Activated naive CD4-positive, alpha-beta T cell treated with anti-CD3 and anti-CD28 coated beads, Interleukin-2, amount 50 U/mL, for 72 hours (primary cell): ENCODE measurements at regions not wholly inside any gene's neighbourhood (a gene's known extent, or its start where the extent isn't known, plus 50 kb on each side); places are given as distances from the start of the nearest gene placed in this dataset.

Experiments used
- ATAC-seq, 2 donors: fragments of 150-1000 bp; cut with Tn5 transposase; 2 replicates each; pipeline ENCODE4 v1.10.0; 2021; ENCODE audit warnings: mild to moderate bottlenecking in 2 of 2, moderate library complexity in 2 of 2
- DNase-seq, 2 donors: peaks; one replicate each; pipeline ENCODE4 v3.0.0; 2021 to 2022; ENCODE audit warnings: low spot score in 2 of 2
- H3K27ac Mint-ChIP-seq, 2 donors: one replicate each; pipeline ENCODE4 v1.8.0; 2022; ENCODE audit warnings: mild to moderate bottlenecking in 2 of 2, mixed read lengths in 2 of 2
- H3K36me3 Mint-ChIP-seq, 2 donors: one replicate each; pipeline ENCODE4 v1.8.0; 2022; ENCODE audit warnings: mixed read lengths in 2 of 2
- H3K9me3 Mint-ChIP-seq, 2 donors: one replicate each; pipeline ENCODE4 v1.8.0; 2022; ENCODE audit warnings: mixed read lengths in 2 of 2

- H3K9me3 Mint-ChIP-seq: peaks cover 0 to 3% of the 10 kb centered on the region in 2 donors
- DNase-seq (no peak), ATAC-seq (no peak)
- H3K36me3 Mint-ChIP-seq: no peaks in the 10 kb centered on the region
- no peak overlapping the region for H3K27ac Mint-ChIP-seq
These were observed 56.6 kb upstream of the KCNG1 start for GRCh38 chr20:51079488-51079887.

DNA sequence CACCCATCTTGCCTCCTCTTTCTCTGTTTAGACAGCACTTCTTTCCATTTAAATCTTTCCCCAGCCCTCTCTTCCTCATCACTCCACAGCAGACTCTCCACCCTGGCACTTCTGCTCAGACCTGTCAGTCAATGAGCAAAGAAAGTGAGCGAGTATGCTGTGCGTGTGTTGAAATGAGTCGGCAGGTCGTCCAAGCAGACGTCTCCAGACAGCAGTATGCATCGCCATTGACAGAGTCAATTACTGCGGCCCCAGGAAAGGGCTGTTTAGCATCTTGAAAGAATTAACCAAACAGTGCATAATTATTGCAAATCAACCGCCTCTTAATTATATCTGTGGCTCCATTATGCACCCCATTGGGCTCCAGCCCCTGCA lies 54.8 kb upstream of the KCNG1 start:
- Mint-ChIP-seq H3K9me3 (peaks cover 3 to 6% of the 10 kb centered on the region in 2 donors), H3K36me3 (no peaks in the 10 kb centered on the region), H3K27ac (no peak overlapping the region)
- no peak for ATAC-seq
- no peak for DNase-seq

DNA sequence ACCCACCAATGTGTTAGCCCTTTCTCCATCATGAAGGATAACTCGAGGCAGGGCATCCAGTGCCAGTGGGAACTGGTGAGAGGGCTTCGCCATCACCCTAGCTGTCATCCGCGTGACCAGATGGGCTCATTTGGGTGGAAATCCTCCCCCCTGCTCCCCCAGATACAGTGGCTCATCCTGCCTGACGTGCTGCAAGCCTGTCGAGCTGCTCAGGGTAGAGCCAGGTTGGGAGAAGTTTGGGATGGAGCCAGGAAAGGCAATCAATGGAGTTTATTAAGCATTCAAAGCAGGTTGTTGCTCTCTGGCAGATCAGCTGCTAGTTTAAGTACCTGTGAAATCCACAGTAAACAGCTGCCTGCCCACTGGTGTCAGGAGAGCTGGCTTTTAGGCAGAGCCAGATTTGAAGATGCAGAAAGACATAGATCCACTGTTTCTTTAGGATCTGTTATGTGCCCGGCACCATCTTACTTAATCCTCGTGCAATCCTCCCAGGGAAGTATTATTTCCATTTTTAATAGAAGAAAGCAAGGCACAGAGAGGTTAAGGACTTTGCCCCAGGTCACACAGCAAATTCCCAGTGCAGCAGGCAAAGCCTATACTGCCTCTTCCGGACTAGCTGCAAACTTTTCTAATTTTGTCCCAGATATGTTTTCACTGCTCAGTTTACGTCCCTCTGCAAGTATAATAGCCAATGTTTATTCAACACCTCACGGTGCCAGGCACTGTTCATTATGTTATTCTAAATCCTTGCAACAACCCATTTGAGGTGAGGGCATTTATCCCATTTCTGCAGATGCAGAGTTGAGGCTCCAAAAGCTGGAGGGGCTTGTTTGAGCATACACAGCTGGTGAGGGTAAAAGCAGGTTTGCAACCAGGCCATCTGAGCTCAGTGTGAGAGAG lies 54.1 kb upstream of the KCNG1 start:
- ATAC-seq (no peak), DNase-seq (no peak)
- Mint-ChIP-seq H3K27ac (peak overlapping the region in 1 of 2 donors; percentile 10), H3K9me3 (peaks cover 3 to 6% of the 10 kb centered on the region in 2 donors), H3K36me3 (no peaks in the 10 kb centered on the region)

- Mint-ChIP-seq H3K36me3 (no peaks in the 10 kb centered on the region), H3K9me3 (peaks cover 0 to 6% of the 10 kb centered on the region in 2 donors), H3K27ac (no peak overlapping the region)
- no peak for ATAC-seq
- DNase-seq: no peak
These were observed 51.2 kb upstream of the KCNG1 start for GRCh38 chr20:51074062-51074461.
